ENCODE measurements at regions not wholly inside any gene's neighbourhood (a gene's known extent, or its start where the extent isn't known, plus 50 kb on each side); places are given as distances from the start of the nearest gene placed in this dataset.

- TF ChIP-seq EZH2phosphoT487 (IDR thresholded peaks at IDR 0.05; ENCODE audit: low read depth, severe bottlenecking, unreplicated experiment) = no peak
- TF ChIP-seq, protein P1, sequence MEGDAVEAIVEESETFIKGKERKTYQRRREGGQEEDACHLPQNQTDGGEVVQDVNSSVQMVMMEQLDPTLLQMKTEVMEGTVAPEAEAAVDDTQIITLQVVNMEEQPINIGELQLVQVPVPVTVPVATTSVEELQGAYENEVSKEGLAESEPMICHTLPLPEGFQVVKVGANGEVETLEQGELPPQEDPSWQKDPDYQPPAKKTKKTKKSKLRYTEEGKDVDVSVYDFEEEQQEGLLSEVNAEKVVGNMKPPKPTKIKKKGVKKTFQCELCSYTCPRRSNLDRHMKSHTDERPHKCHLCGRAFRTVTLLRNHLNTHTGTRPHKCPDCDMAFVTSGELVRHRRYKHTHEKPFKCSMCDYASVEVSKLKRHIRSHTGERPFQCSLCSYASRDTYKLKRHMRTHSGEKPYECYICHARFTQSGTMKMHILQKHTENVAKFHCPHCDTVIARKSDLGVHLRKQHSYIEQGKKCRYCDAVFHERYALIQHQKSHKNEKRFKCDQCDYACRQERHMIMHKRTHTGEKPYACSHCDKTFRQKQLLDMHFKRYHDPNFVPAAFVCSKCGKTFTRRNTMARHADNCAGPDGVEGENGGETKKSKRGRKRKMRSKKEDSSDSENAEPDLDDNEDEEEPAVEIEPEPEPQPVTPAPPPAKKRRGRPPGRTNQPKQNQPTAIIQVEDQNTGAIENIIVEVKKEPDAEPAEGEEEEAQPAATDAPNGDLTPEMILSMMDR (IDR thresholded peaks at IDR 0.05; ENCODE audit: poor library complexity) = peak; percentile 58
- TF ChIP-seq EZH2 (IDR thresholded peaks at IDR 0.05; ENCODE audit: borderline replicate concordance) = no peak
- H3K4me1 ChIP-seq (ENCODE audit: insufficient read depth) = peaks cover 9% of the 10 kb centered on the region
- no peaks in the 10 kb centered on the region for H3K9me2 ChIP-seq (replicated peaks; ENCODE audit: insufficient read depth)
- peak overlapping the region; percentile 4 for H3K4me2 ChIP-seq
- peak overlapping the region; percentile 50 for H3K27ac ChIP-seq
- no peaks in the 10 kb centered on the region for H4K20me1 ChIP-seq (ENCODE audit: insufficient read depth, poor library complexity, severe bottlenecking)
- no peaks in the 10 kb centered on the region for H3K36me3 ChIP-seq (replicated peaks; ENCODE audit: insufficient read depth, low read depth)
- peak overlapping the region; percentile 25 for H2AFZ ChIP-seq
- H3K9me3 ChIP-seq (ENCODE audit: low read depth) = no peaks in the 10 kb centered on the region
- H3K27me3 ChIP-seq = no peaks in the 10 kb centered on the region
- no peaks in the 10 kb centered on the region for H3K79me2 ChIP-seq
- no peak overlapping the region for H3K4me3 ChIP-seq
- DNase-seq (ENCODE audit: low spot score) = peak; percentile 39
Observed at GRCh38 chr21:28337315-28337714, 655.4 kb downstream of the LTN1 start.

DNA sequence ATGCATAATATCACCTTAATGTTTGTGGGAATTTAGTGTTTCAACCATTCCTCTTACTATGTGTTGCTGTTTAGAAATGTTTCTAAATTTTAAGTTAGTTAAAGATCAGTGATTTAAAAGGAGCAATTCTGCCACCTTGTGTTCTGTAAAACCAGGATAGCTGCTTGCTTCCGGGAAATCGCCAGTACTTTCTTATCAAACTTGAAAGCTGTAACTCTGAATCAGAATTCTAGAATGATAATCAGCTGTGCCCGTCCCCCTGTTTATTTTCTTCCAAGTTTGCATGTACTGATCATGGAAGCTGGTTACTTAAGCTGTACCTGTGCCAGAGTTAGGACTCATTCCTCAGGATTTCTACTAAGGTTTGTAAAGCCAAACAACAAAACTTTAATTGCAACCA, 656.4 kb downstream of the LTN1 start:
- H3K27ac ChIP-seq = no peak overlapping the region
- no peaks in the 10 kb centered on the region for H4K20me1 ChIP-seq (ENCODE audit: insufficient read depth, poor library complexity, severe bottlenecking)
- DNase-seq (ENCODE audit: low spot score) = peak; percentile 78
- TF ChIP-seq, protein P1 (IDR thresholded peaks at IDR 0.05; ENCODE audit: poor library complexity) = peak; percentile 82
- TF ChIP-seq EZH2phosphoT487 (IDR thresholded peaks at IDR 0.05; ENCODE audit: low read depth, severe bottlenecking, unreplicated experiment) = no peak
- H3K4me1 ChIP-seq (ENCODE audit: insufficient read depth) = peaks cover 9% of the 10 kb centered on the region
- WGBS (ENCODE audit: low lambda C conversion rate, missing lambda C conversion rate) = 0% methylated on average over 3 of the region's 3 CpGs
- no peaks in the 10 kb centered on the region for H3K9me3 ChIP-seq (ENCODE audit: low read depth)
- no peaks in the 10 kb centered on the region for H3K36me3 ChIP-seq (replicated peaks; ENCODE audit: insufficient read depth, low read depth)
- peak overlapping the region; percentile 45 for H3K4me2 ChIP-seq
- no peaks in the 10 kb centered on the region for H3K79me2 ChIP-seq
- H3K27me3 ChIP-seq = no peaks in the 10 kb centered on the region
- H2AFZ ChIP-seq = no peak overlapping the region
- no peak overlapping the region for H3K4me3 ChIP-seq
- H3K9me2 ChIP-seq (replicated peaks; ENCODE audit: insufficient read depth) = no peaks in the 10 kb centered on the region

- no peak overlapping the region for H3K4me3 ChIP-seq
- TF ChIP-seq EZH2 (IDR thresholded peaks at IDR 0.05; ENCODE audit: borderline replicate concordance) (no peak), EZH2phosphoT487 (IDR thresholded peaks at IDR 0.05; ENCODE audit: low read depth, severe bottlenecking, unreplicated experiment) (no peak)
- TF ChIP-seq, protein P1 (IDR thresholded peaks at IDR 0.05; ENCODE audit: poor library complexity) = no peak
- no peak overlapping the region for H3K27ac ChIP-seq
- no peaks in the 10 kb centered on the region for H3K9me3 ChIP-seq (ENCODE audit: low read depth)
- no peaks in the 10 kb centered on the region for H3K27me3 ChIP-seq
- no peaks in the 10 kb centered on the region for H3K36me3 ChIP-seq (replicated peaks; ENCODE audit: insufficient read depth, low read depth)
- 93% methylated on average over 2 of the region's 2 CpGs for WGBS (ENCODE audit: low lambda C conversion rate, missing lambda C conversion rate)
- no peak for DNase-seq (ENCODE audit: low spot score)
- H3K4me1 ChIP-seq (ENCODE audit: insufficient read depth) = peaks cover 9% of the 10 kb centered on the region
- no peak overlapping the region for H3K4me2 ChIP-seq
- H3K9me2 ChIP-seq (replicated peaks; ENCODE audit: insufficient read depth) = no peaks in the 10 kb centered on the region
- H2AFZ ChIP-seq = no peak overlapping the region
- no peaks in the 10 kb centered on the region for H4K20me1 ChIP-seq (ENCODE audit: insufficient read depth, poor library complexity, severe bottlenecking)
- H3K79me2 ChIP-seq = no peaks in the 10 kb centered on the region
Observed at GRCh38 chr21:28334407-28334806, 658.3 kb downstream of the LTN1 start.

GRCh38 chr21:28333578-28334075, 659.0 kb downstream of the LTN1 start:
- Histone ChIP-seq H4K20me1 (ENCODE audit: insufficient read depth, poor library complexity, severe bottlenecking) (no peaks in the 10 kb centered on the region), H3K4me3 (no peak overlapping the region), H2AFZ (no peak overlapping the region), H3K27ac (peak overlapping the region; percentile 4), H3K9me3 (ENCODE audit: low read depth) (no peaks in the 10 kb centered on the region), H3K9me2 (replicated peaks; ENCODE audit: insufficient read depth) (no peaks in the 10 kb centered on the region), H3K27me3 (no peaks in the 10 kb centered on the region), H3K79me2 (no peaks in the 10 kb centered on the region), H3K4me1 (ENCODE audit: insufficient read depth) (peaks cover 9% of the 10 kb centered on the region), H3K4me2 (no peak overlapping the region), H3K36me3 (replicated peaks; ENCODE audit: insufficient read depth, low read depth) (no peaks in the 10 kb centered on the region)
- no peak for DNase-seq (ENCODE audit: low spot score)
- 83% methylated on average over 3 of the region's 3 CpGs for WGBS (ENCODE audit: low lambda C conversion rate, missing lambda C conversion rate)
- TF ChIP-seq EZH2phosphoT487 (IDR thresholded peaks at IDR 0.05; ENCODE audit: low read depth, severe bottlenecking, unreplicated experiment) = no peak
- TF ChIP-seq, protein P1 (IDR thresholded peaks at IDR 0.05; ENCODE audit: poor library complexity) = no peak
- TF ChIP-seq EZH2 (IDR thresholded peaks at IDR 0.05; ENCODE audit: borderline replicate concordance) = no peak
